ENCODE measurements at regions not wholly inside any gene's neighbourhood (a gene's known extent, or its start where the extent isn't known, plus 50 kb on each side); places are given as distances from the start of the nearest gene placed in this dataset.

DNA sequence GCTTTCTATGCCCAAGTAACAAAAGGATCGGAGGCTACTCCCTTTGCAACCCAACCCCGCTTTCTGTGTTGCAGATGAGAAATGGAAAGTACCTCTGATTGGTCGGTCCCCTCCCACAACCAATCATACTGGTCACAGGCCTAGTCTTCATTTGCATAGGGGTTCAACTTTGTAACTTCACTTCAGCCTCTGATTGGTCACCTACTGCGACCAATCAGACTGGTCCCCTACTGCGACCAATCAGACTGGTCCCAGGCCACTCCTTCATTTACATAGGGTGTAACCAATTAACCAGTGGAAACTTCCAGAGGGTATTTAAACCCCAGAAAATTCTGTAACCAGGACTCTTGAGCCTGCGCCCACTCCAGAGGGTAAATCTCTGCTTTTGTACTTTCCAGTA lies 906.4 kb upstream of the TMEM132C start:
- TF ChIP-seq, protein P1, sequence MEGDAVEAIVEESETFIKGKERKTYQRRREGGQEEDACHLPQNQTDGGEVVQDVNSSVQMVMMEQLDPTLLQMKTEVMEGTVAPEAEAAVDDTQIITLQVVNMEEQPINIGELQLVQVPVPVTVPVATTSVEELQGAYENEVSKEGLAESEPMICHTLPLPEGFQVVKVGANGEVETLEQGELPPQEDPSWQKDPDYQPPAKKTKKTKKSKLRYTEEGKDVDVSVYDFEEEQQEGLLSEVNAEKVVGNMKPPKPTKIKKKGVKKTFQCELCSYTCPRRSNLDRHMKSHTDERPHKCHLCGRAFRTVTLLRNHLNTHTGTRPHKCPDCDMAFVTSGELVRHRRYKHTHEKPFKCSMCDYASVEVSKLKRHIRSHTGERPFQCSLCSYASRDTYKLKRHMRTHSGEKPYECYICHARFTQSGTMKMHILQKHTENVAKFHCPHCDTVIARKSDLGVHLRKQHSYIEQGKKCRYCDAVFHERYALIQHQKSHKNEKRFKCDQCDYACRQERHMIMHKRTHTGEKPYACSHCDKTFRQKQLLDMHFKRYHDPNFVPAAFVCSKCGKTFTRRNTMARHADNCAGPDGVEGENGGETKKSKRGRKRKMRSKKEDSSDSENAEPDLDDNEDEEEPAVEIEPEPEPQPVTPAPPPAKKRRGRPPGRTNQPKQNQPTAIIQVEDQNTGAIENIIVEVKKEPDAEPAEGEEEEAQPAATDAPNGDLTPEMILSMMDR (IDR thresholded peaks at IDR 0.05; ENCODE audit: insufficient read depth, low read length) = no peak
- no peak for TF ChIP-seq POLR2AphosphoS5 (IDR thresholded peaks at IDR 0.05; ENCODE audit: low read depth)

Measured in HL-60 (cell line).